ENCODE measurements at regions not wholly inside any gene's neighbourhood (a gene's known extent, or its start where the extent isn't known, plus 50 kb on each side); places are given as distances from the start of the nearest gene placed in this dataset.

DNA sequence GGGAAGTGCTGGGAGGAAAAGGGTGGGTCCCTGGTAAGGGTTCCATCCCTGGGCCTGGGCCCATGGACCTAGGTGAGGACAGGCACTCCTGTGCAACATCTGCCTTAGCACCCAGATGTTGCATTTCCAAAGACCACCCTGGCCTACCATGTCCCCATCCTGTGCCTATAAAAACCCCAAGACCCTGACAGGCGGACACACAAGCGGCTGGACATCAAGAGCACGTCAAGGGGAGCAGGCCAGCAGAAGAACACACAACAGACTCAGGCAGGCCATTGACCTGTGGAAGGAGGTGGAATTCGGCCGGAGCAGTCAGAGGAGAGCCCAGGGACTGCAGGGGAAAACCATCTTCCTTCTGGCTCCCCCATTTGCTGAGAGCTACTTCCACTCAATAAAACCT, 937.8 kb upstream of the MANEA start:
- H3K4me1 ChIP-seq = no peaks in the 10 kb centered on the region
- WGBS (ENCODE audit: missing lambda C conversion rate) = 20% methylated on average over 4 of the region's 5 CpGs
- no peak for ATAC-seq
- FAIRE-seq = no peak
- DNase-seq (ENCODE audit: low read depth in 1 of 2, low spot score in 1 of 2) = no peak
- POLR2A ChIA-PET = no interaction called here
- CTCF ChIA-PET = no interaction called here
- no peak overlapping the region for H3K4me2 ChIP-seq
- no peaks in the 10 kb centered on the region for H3K9me3 ChIP-seq
- H3K4me3 ChIP-seq = no peak overlapping the region
- TF ChIP-seq MYC (IDR thresholded peaks at IDR 0.05; ENCODE audit: borderline replicate concordance, low read length) (no peak), HOXB5 (CRISPR knock-in tag; IDR thresholded peaks at IDR 0.05) (no peak)
- H3K27ac ChIP-seq = no peak overlapping the region

- POLR2A ChIA-PET = no interaction called here
- H3K9me3 ChIP-seq = no peaks in the 10 kb centered on the region
- CTCF ChIA-PET = no interaction called here
- WGBS (ENCODE audit: missing lambda C conversion rate) = 7% methylated on average over 4 of the region's 4 CpGs
- no peaks in the 10 kb centered on the region for H3K4me1 ChIP-seq
- H3K4me2 ChIP-seq = no peak overlapping the region
- TF ChIP-seq HOXB5 (CRISPR knock-in tag; IDR thresholded peaks at IDR 0.05) = no peak
- peak in 1 of 2 experiments; percentile 23; a peak in 3 of 5 replicates for TF ChIP-seq RAD21 (conservative IDR thresholded peaks at IDR 0.05 in 1 of 2, IDR thresholded peaks at IDR 0.05 in 1 of 2)
- H3K27ac ChIP-seq = no peak overlapping the region
- ATAC-seq (peak in 1 of 2 experiments; percentile 46; a peak in 1 of 6 replicates), DNase-seq (ENCODE audit: low read depth in 1 of 2, low spot score in 1 of 2) (peak in 1 of 2 experiments; percentile 33), FAIRE-seq (no peak)
- no peak overlapping the region for H3K4me3 ChIP-seq
Measured at GRCh38 chr6:94636780-94637385, 940.5 kb upstream of the MANEA start.

DNA sequence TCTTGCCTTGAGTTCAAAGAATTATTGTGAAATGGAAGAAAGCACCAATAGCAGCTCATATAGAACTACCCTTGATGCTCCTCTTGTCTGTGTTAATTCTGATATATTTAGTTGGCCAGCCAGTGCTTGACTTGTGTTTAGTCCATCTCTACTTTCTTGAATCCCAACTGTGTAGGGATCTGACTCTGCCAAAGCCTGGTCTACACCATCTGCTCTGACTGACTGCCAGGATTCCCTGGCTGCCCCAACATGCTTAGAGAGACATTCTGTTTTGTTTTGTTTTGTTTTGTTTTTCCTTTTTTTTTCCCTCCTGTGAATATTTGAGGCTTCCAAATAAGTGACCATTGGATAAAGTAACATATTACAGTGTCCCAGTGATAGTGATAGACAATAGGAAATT, 953.7 kb upstream of the MANEA start:
- TF ChIP-seq KDM1A (IDR thresholded peaks at IDR 0.05; ENCODE audit: low read depth) = no peak
- TF ChIP-seq ZNF302 (CRISPR knock-in tag; IDR thresholded peaks at IDR 0.05) = no peak
- no peak for TF ChIP-seq POLR2A (IDR thresholded peaks at IDR 0.05; ENCODE audit: low read length)
- TF ChIP-seq RNF2 (IDR thresholded peaks at IDR 0.05; ENCODE audit: borderline replicate concordance, low read depth) = no peak
- no peak for TF ChIP-seq CBX2 (IDR thresholded peaks at IDR 0.05; ENCODE audit: borderline replicate concordance, low read depth)
- no peak for TF ChIP-seq JUNB (IDR thresholded peaks at IDR 0.05)
- no peak for TF ChIP-seq NPAS2 (CRISPR knock-in tag; IDR thresholded peaks at IDR 0.05; ENCODE audit: borderline replicate concordance)
- no peak for TF ChIP-seq RAD21 (conservative IDR thresholded peaks at IDR 0.05 in 1 of 2, IDR thresholded peaks at IDR 0.05 in 1 of 2)
- no peak for TF ChIP-seq BHLHE40 (IDR thresholded peaks at IDR 0.05; ENCODE audit: low read depth, low read length)
- TF ChIP-seq, protein P1, sequence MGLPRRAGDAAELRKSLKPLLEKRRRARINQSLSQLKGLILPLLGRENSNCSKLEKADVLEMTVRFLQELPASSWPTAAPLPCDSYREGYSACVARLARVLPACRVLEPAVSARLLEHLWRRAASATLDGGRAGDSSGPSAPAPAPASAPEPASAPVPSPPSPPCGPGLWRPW (IDR thresholded peaks at IDR 0.05) = no peak
- TF ChIP-seq CHD4 (IDR thresholded peaks at IDR 0.05; ENCODE audit: borderline replicate concordance) = no peak
- TF ChIP-seq POLR2AphosphoS2 (conservative IDR thresholded peaks at IDR 0.05; ENCODE audit: low read length) = no peak
- TF ChIP-seq, protein P2, sequence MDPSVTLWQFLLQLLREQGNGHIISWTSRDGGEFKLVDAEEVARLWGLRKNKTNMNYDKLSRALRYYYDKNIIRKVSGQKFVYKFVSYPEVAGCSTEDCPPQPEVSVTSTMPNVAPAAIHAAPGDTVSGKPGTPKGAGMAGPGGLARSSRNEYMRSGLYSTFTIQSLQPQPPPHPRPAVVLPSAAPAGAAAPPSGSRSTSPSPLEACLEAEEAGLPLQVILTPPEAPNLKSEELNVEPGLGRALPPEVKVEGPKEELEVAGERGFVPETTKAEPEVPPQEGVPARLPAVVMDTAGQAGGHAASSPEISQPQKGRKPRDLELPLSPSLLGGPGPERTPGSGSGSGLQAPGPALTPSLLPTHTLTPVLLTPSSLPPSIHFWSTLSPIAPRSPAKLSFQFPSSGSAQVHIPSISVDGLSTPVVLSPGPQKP (IDR thresholded peaks at IDR 0.05; ENCODE audit: low read depth, low read length) = no peak
- TF ChIP-seq, protein P3, sequence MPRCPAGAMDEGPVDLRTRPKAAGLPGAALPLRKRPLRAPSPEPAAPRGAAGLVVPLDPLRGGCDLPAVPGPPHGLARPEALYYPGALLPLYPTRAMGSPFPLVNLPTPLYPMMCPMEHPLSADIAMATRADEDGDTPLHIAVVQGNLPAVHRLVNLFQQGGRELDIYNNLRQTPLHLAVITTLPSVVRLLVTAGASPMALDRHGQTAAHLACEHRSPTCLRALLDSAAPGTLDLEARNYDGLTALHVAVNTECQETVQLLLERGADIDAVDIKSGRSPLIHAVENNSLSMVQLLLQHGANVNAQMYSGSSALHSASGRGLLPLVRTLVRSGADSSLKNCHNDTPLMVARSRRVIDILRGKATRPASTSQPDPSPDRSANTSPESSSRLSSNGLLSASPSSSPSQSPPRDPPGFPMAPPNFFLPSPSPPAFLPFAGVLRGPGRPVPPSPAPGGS (IDR thresholded peaks at IDR 0.05) = no peak
- TF ChIP-seq FOXS1 (CRISPR knock-in tag; IDR thresholded peaks at IDR 0.05) = no peak
- TF ChIP-seq, protein P4, sequence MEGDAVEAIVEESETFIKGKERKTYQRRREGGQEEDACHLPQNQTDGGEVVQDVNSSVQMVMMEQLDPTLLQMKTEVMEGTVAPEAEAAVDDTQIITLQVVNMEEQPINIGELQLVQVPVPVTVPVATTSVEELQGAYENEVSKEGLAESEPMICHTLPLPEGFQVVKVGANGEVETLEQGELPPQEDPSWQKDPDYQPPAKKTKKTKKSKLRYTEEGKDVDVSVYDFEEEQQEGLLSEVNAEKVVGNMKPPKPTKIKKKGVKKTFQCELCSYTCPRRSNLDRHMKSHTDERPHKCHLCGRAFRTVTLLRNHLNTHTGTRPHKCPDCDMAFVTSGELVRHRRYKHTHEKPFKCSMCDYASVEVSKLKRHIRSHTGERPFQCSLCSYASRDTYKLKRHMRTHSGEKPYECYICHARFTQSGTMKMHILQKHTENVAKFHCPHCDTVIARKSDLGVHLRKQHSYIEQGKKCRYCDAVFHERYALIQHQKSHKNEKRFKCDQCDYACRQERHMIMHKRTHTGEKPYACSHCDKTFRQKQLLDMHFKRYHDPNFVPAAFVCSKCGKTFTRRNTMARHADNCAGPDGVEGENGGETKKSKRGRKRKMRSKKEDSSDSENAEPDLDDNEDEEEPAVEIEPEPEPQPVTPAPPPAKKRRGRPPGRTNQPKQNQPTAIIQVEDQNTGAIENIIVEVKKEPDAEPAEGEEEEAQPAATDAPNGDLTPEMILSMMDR (IDR thresholded peaks at IDR 0.05) = no peak
- TF ChIP-seq HDAC2 (IDR thresholded peaks at IDR 0.05) = no peak
- no peak for TF ChIP-seq FOSL2 (IDR thresholded peaks at IDR 0.05)
- TF ChIP-seq FOSL2 (CRISPR knock-in tag; IDR thresholded peaks at IDR 0.05) = no peak
- no peak for TF ChIP-seq KDM5A (IDR thresholded peaks at IDR 0.05)
- no peak for DNase-seq (ENCODE audit: low read depth in 1 of 2, low spot score in 1 of 2)
- Histone ChIP-seq H3K4me1 (no peaks in the 10 kb centered on the region), H3K4me2 (no peak overlapping the region), H3K4me3 (no peak overlapping the region), H3K27ac (no peak overlapping the region), H3K9me3 (no peaks in the 10 kb centered on the region)
- no peak for FAIRE-seq
- POLR2A ChIA-PET = no interaction called here
- CTCF ChIA-PET = no interaction called here
- ATAC-seq = no peak

Measured in A549 (cell line).